Liver (tissue), 8 donors: ENCODE measurements at regions not wholly inside any gene's neighbourhood (a gene's known extent, or its start where the extent isn't known, plus 50 kb on each side); places are given as distances from the start of the nearest gene placed in this dataset.

Experiments used
- DNase-seq: peaks from one replicate; pipeline ENCODE4 v3.0.0-alpha.2; 2017; ENCODE audit warnings: low spot score
- H3K27ac ChIP-seq, 2 donors: one replicate each; pipeline ENCODE4 v1.7.0; 2013; ENCODE audit warnings: inconsistent platforms in 2 of 2, low read length in 2 of 2, control low read depth in 1 of 2, low read depth in 1 of 2, mild to moderate bottlenecking in 1 of 2
- H3K27me3 ChIP-seq, 4 donors: one replicate each; pipeline versions ENCODE4 v1.6.1 to v1.7.0; 2013; ENCODE audit warnings: low read length in 3 of 4, inconsistent platforms in 1 of 4, mild to moderate bottlenecking in 1 of 4, moderate library complexity in 1 of 4; ENCODE audit not compliant: control insufficient read depth in 4 of 4, insufficient read depth in 4 of 4
- H3K36me3 ChIP-seq, 4 donors: one replicate each; pipeline versions ENCODE4 v1.6.1 to v1.7.0; 2013; ENCODE audit warnings: low read length in 3 of 4, mild to moderate bottlenecking in 3 of 4, low read depth in 1 of 4, moderate library complexity in 1 of 4; ENCODE audit not compliant: control insufficient read depth in 4 of 4, insufficient read depth in 3 of 4
- H3K4me1 ChIP-seq, 4 donors: one replicate each; pipeline versions ENCODE4 v1.6.1 to v1.7.0; 2013; ENCODE audit warnings: low read length in 3 of 4, mild to moderate bottlenecking in 3 of 4, moderate library complexity in 1 of 4; ENCODE audit not compliant: control insufficient read depth in 4 of 4, insufficient read depth in 4 of 4
- H3K4me3 ChIP-seq, 3 donors: one replicate each; pipeline versions ENCODE4 v1.6.1 to v1.7.0; 2013; ENCODE audit warnings: low read length in 3 of 3, control low read depth in 1 of 3, low read depth in 1 of 3, mild to moderate bottlenecking in 1 of 3
- H3K9ac ChIP-seq, 2 donors: one replicate each; pipeline ENCODE4 v1.7.0; 2013; ENCODE audit warnings: low read length in 2 of 2, mild to moderate bottlenecking in 2 of 2, moderate library complexity in 2 of 2, control low read depth in 1 of 2, low read depth in 1 of 2
- H3K9me3 ChIP-seq, 4 donors: one replicate each; pipeline versions ENCODE4 v1.6.1 to v1.7.0; 2013; ENCODE audit warnings: low read length in 3 of 4; ENCODE audit not compliant: control insufficient read depth in 4 of 4
- EGR1 ChIP-seq, 2 donors: IDR thresholded peaks; 2 replicates each; pipeline ENCODE4 v1.6.1; 2016 to 2018; ENCODE audit warnings: antibody characterized with exemption in 2 of 2, low read depth in 2 of 2
- FOXA1 ChIP-seq: IDR thresholded peaks from 2 replicates; pipeline ENCODE4 v1.6.1; 2016; ENCODE audit warnings: antibody characterized with exemption
- FOXA2 ChIP-seq: IDR thresholded peaks from 2 replicates; pipeline ENCODE4 v1.6.1; 2016; ENCODE audit warnings: antibody characterized with exemption
- GABPA ChIP-seq, 2 donors: IDR thresholded peaks in 1 of 2; conservative IDR thresholded peaks in 1 of 2; 2 replicates each; pipeline ENCODE4 v1.6.1; 2016; ENCODE audit warnings: antibody characterized with exemption in 2 of 2, mild to moderate bottlenecking in 1 of 2, moderate library complexity in 1 of 2
- HNF4A ChIP-seq, 2 donors: conservative IDR thresholded peaks; 2 replicates each; pipeline ENCODE4 v1.6.1; 2016; ENCODE audit warnings: antibody characterized with exemption in 2 of 2, mild to moderate bottlenecking in 2 of 2
- HNF4G ChIP-seq: IDR thresholded peaks from 2 replicates; pipeline ENCODE4 v1.6.1; 2016; ENCODE audit warnings: antibody characterized with exemption
- JUND ChIP-seq, 2 donors: IDR thresholded peaks; 2 replicates each; pipeline ENCODE4 v1.6.1; 2016; ENCODE audit warnings: antibody characterized with exemption in 2 of 2
- NR2F2 ChIP-seq: IDR thresholded peaks from 2 replicates; pipeline ENCODE4 v1.6.1; 2016; ENCODE audit warnings: antibody characterized with exemption
- RAD21 ChIP-seq, 2 donors: IDR thresholded peaks; 2 replicates each; pipeline ENCODE4 v1.6.1; 2016; ENCODE audit warnings: antibody characterized with exemption in 2 of 2, mild to moderate bottlenecking in 2 of 2
- RXRA ChIP-seq, 2 donors: IDR thresholded peaks; 2 replicates each; pipeline ENCODE4 v1.6.1; 2017 to 2018; ENCODE audit warnings: antibody characterized with exemption in 2 of 2, mild to moderate bottlenecking in 1 of 2
- SP1 ChIP-seq: IDR thresholded peaks from 2 replicates; pipeline ENCODE4 v1.6.1; 2018; ENCODE audit warnings: antibody characterized with exemption, mild to moderate bottlenecking
- TAF1 ChIP-seq: conservative IDR thresholded peaks from 2 replicates; pipeline ENCODE4 v1.6.1; 2016; ENCODE audit warnings: antibody characterized with exemption, mild to moderate bottlenecking
- YY1 ChIP-seq: IDR thresholded peaks from 2 replicates; pipeline ENCODE4 v1.6.1; 2016; ENCODE audit warnings: antibody characterized with exemption, mild to moderate bottlenecking
- WGBS: extraction: QIAGEN DNeasy Blood & Tissue Kit; methylation state at CpG from one replicate; pipeline ENCODE4 v1.1.7; 2013; 5-methylcytosine and 5-hydroxymethylcytosine counted together
- TF ChIP-seq, protein P1 (sequence below): IDR thresholded peaks from 2 replicates; pipeline ENCODE4 v1.6.1; 2016; ENCODE audit warnings: antibody characterized with exemption
- TF ChIP-seq, protein P2 (sequence below): IDR thresholded peaks from 2 replicates; pipeline ENCODE4 v1.6.1; 2016; ENCODE audit warnings: antibody characterized with exemption
- TF ChIP-seq, protein P3 (sequence below): IDR thresholded peaks from 2 replicates; pipeline ENCODE4 v1.6.1; 2016; ENCODE audit warnings: antibody characterized with exemption, mild to moderate bottlenecking
- TF ChIP-seq, protein P4 (sequence below): fragments of 150-350 bp; IDR thresholded peaks from 2 replicates; pipeline ENCODE4 v1.5.1; 2017; ENCODE audit warnings: improper control_type of control experiment, low read depth, low read length; ENCODE audit not compliant: missing input control
- TF ChIP-seq, protein P5 (sequence below): IDR thresholded peaks from 2 replicates; pipeline ENCODE4 v1.6.1; 2016; ENCODE audit warnings: antibody characterized with exemption
- donor health status: healthy.
- donor health status: healthy.
- donor health status: healthy.
- donor health status: healthy.
- donor health status: healthy.

DNA sequence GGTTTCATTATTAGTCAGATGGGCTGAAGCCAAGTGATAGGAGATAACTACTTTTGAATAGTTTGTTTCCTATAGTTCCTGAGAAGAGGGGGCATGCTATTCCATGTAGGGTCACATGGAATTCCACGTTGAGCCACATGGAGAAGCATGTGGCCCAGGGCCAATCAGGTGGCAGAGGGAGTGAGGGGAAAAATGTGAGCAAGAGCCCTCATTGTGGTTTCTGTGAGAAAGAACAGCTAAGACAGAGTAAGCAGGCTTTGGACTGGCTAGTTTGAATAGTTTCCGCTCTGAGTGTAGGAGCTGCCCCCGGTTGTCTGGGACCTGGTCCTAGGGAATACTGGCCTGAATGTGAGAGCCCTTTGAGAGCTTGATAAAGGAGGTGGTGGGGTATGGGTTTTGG lies 69.9 kb upstream of the CNTNAP4 start:
- H3K27ac ChIP-seq: no peak overlapping the region
- TF ChIP-seq HNF4A (conservative IDR thresholded peaks at IDR 0.05) (no peak), FOXA2 (no peak), TAF1 (no peak), RAD21 (IDR thresholded peaks at IDR 0.05) (no peak), FOXA1 (no peak), HNF4G (no peak), YY1 (no peak), SP1 (no peak), RXRA (IDR thresholded peaks at IDR 0.05) (no peak), NR2F2 (no peak), GABPA (IDR thresholded peaks at IDR 0.05 in 1 of 2, conservative IDR thresholded peaks at IDR 0.05 in 1 of 2) (no peak), JUND (IDR thresholded peaks at IDR 0.05) (no peak), EGR1 (IDR thresholded peaks at IDR 0.05; ENCODE audit: low read depth in 2 of 2) (no peak)
- TF ChIP-seq, protein P1, sequence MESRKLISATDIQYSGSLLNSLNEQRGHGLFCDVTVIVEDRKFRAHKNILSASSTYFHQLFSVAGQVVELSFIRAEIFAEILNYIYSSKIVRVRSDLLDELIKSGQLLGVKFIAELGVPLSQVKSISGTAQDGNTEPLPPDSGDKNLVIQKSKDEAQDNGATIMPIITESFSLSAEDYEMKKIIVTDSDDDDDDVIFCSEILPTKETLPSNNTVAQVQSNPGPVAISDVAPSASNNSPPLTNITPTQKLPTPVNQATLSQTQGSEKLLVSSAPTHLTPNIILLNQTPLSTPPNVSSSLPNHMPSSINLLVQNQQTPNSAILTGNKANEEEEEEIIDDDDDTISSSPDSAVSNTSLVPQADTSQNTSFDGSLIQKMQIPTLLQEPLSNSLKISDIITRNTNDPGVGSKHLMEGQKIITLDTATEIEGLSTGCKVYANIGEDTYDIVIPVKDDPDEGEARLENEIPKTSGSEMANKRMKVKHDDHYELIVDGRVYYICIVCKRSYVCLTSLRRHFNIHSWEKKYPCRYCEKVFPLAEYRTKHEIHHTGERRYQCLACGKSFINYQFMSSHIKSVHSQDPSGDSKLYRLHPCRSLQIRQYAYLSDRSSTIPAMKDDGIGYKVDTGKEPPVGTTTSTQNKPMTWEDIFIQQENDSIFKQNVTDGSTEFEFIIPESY: no peak
- TF ChIP-seq, protein P2, sequence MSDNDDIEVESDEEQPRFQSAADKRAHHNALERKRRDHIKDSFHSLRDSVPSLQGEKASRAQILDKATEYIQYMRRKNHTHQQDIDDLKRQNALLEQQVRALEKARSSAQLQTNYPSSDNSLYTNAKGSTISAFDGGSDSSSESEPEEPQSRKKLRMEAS: no peak
- TF ChIP-seq, protein P3, sequence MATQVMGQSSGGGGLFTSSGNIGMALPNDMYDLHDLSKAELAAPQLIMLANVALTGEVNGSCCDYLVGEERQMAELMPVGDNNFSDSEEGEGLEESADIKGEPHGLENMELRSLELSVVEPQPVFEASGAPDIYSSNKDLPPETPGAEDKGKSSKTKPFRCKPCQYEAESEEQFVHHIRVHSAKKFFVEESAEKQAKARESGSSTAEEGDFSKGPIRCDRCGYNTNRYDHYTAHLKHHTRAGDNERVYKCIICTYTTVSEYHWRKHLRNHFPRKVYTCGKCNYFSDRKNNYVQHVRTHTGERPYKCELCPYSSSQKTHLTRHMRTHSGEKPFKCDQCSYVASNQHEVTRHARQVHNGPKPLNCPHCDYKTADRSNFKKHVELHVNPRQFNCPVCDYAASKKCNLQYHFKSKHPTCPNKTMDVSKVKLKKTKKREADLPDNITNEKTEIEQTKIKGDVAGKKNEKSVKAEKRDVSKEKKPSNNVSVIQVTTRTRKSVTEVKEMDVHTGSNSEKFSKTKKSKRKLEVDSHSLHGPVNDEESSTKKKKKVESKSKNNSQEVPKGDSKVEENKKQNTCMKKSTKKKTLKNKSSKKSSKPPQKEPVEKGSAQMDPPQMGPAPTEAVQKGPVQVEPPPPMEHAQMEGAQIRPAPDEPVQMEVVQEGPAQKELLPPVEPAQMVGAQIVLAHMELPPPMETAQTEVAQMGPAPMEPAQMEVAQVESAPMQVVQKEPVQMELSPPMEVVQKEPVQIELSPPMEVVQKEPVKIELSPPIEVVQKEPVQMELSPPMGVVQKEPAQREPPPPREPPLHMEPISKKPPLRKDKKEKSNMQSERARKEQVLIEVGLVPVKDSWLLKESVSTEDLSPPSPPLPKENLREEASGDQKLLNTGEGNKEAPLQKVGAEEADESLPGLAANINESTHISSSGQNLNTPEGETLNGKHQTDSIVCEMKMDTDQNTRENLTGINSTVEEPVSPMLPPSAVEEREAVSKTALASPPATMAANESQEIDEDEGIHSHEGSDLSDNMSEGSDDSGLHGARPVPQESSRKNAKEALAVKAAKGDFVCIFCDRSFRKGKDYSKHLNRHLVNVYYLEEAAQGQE: no peak
- TF ChIP-seq, protein P4, sequence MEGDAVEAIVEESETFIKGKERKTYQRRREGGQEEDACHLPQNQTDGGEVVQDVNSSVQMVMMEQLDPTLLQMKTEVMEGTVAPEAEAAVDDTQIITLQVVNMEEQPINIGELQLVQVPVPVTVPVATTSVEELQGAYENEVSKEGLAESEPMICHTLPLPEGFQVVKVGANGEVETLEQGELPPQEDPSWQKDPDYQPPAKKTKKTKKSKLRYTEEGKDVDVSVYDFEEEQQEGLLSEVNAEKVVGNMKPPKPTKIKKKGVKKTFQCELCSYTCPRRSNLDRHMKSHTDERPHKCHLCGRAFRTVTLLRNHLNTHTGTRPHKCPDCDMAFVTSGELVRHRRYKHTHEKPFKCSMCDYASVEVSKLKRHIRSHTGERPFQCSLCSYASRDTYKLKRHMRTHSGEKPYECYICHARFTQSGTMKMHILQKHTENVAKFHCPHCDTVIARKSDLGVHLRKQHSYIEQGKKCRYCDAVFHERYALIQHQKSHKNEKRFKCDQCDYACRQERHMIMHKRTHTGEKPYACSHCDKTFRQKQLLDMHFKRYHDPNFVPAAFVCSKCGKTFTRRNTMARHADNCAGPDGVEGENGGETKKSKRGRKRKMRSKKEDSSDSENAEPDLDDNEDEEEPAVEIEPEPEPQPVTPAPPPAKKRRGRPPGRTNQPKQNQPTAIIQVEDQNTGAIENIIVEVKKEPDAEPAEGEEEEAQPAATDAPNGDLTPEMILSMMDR: no peak
- TF ChIP-seq, protein P5, sequence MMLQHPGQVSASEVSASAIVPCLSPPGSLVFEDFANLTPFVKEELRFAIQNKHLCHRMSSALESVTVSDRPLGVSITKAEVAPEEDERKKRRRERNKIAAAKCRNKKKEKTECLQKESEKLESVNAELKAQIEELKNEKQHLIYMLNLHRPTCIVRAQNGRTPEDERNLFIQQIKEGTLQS: no peak
- WGBS: 64% methylated on average over 3 of the region's 3 CpGs
- DNase-seq: no peak
- no peaks in the 10 kb centered on the region for H3K36me3 ChIP-seq
- no peaks in the 10 kb centered on the region for H3K27me3 ChIP-seq
- H3K9me3 ChIP-seq: no peaks in the 10 kb centered on the region
- H3K4me3 ChIP-seq: no peak overlapping the region
- H3K9ac ChIP-seq: no peak overlapping the region
- no peaks in the 10 kb centered on the region for H3K4me1 ChIP-seq
